Neuronal stem cell (in vitro differentiated cells): ENCODE measurements at regions not wholly inside any gene's neighbourhood (a gene's known extent, or its start where the extent isn't known, plus 50 kb on each side); places are given as distances from the start of the nearest gene placed in this dataset.

Source experiments
- DNase-seq: peaks from one replicate; pipeline ENCODE4 v3.0.0-alpha.2; 2013; ENCODE audit warnings: low spot score
- H2AFZ ChIP-seq: one replicate; pipeline ENCODE4 v1.6.1; 2013; ENCODE audit warnings: mild to moderate bottlenecking, low read length, inconsistent platforms
- H2AK5ac ChIP-seq: 2 replicates; pipeline ENCODE4 v1.6.1; 2013; ENCODE audit warnings: low read depth, mild to moderate bottlenecking, inconsistent platforms, low read length, moderate library complexity, mixed read lengths
- H2BK120ac ChIP-seq: 2 replicates; pipeline ENCODE4 v1.6.1; 2013; ENCODE audit warnings: low read depth, mild to moderate bottlenecking, inconsistent platforms, low read length, moderate library complexity, mixed read lengths
- H2BK12ac ChIP-seq: one replicate; pipeline ENCODE4 v1.6.1; 2013; ENCODE audit warnings: low read length, inconsistent platforms
- H2BK15ac ChIP-seq: 2 replicates; pipeline ENCODE4 v1.6.1; 2013; ENCODE audit warnings: mild to moderate bottlenecking, low read length, inconsistent platforms, mixed read lengths
- H2BK5ac ChIP-seq: one replicate; pipeline ENCODE4 v1.6.1; 2013; ENCODE audit warnings: inconsistent platforms, mild to moderate bottlenecking, low read length, moderate library complexity
- H3K14ac ChIP-seq: one replicate; pipeline ENCODE4 v1.6.1; 2013; ENCODE audit warnings: low read length, inconsistent platforms
- H3K18ac ChIP-seq: 2 replicates; pipeline ENCODE4 v1.6.1; 2013; ENCODE audit warnings: low read length, inconsistent platforms
- H3K23ac ChIP-seq: 2 replicates; pipeline ENCODE4 v1.6.1; 2013; ENCODE audit warnings: low read depth, mild to moderate bottlenecking, mixed read lengths, low read length, inconsistent platforms; ENCODE audit not compliant: poor library complexity
- H3K27ac ChIP-seq: replicated peaks from 3 replicates; pipeline ENCODE4 v1.5.1; 2013; ENCODE audit warnings: low read length, inconsistent platforms
- H3K27me3 ChIP-seq, 3 experiments: 2 replicates each; pipeline ENCODE4 v1.6.1; 2013; ENCODE audit warnings: low read length in 3 of 3, mild to moderate bottlenecking in 2 of 3, inconsistent platforms in 1 of 3, low read depth in 1 of 3, mixed read lengths in 1 of 3, moderate library complexity in 1 of 3; ENCODE audit not compliant: control insufficient read depth in 3 of 3, insufficient read depth in 3 of 3
- H3K36me3 ChIP-seq, 2 donors: replicated peaks in 1 of 2; 2 replicates each; pipeline ENCODE4 v1.6.1; 2013; ENCODE audit warnings: low read length in 2 of 2; ENCODE audit not compliant: control insufficient read depth in 2 of 2, insufficient read depth in 2 of 2
- H3K4ac ChIP-seq: 2 replicates; pipeline ENCODE4 v1.6.1; 2013; ENCODE audit warnings: inconsistent platforms, mild to moderate bottlenecking, low read length, moderate library complexity
- H3K4me1 ChIP-seq, 2 donors: 1 replicate in 1 of 2; 2 replicates in 1 of 2; pipeline ENCODE4 v1.6.1; 2013; ENCODE audit warnings: low read length in 2 of 2, low read depth in 1 of 2; ENCODE audit not compliant: control insufficient read depth in 2 of 2, insufficient read depth in 1 of 2
- H3K4me2 ChIP-seq: one replicate; pipeline ENCODE4 v1.6.1; 2013; ENCODE audit warnings: mild to moderate bottlenecking, low read length, inconsistent platforms; ENCODE audit not compliant: insufficient read depth, poor library complexity, severe bottlenecking
- H3K4me3 ChIP-seq, 2 donors: 2 replicates each; pipeline ENCODE4 v1.5.1; 2013; ENCODE audit warnings: low read length in 2 of 2, mild to moderate bottlenecking in 2 of 2, inconsistent platforms in 1 of 2, moderate library complexity in 1 of 2
- H3K79me1 ChIP-seq: one replicate; pipeline ENCODE4 v1.6.1; 2013; ENCODE audit warnings: low read depth, mild to moderate bottlenecking, inconsistent platforms, low read length, moderate library complexity
- H3K9ac ChIP-seq: one replicate; pipeline ENCODE4 v1.6.1; 2013; ENCODE audit warnings: mild to moderate bottlenecking, low read depth, low read length, inconsistent platforms; ENCODE audit not compliant: poor library complexity
- H3K9me3 ChIP-seq, 2 donors: replicated peaks in 1 of 2; 2 replicates each; pipeline versions ENCODE3 to v1.6.1; 2013; ENCODE audit warnings: low read length in 2 of 2, mild to moderate bottlenecking in 2 of 2, inconsistent platforms in 1 of 2, low read depth in 1 of 2, mixed read lengths in 1 of 2, moderate library complexity in 1 of 2; ENCODE audit not compliant: control insufficient read depth in 2 of 2, insufficient read depth in 1 of 2
- H4K8ac ChIP-seq: one replicate; pipeline ENCODE4 v1.6.1; 2013; ENCODE audit warnings: low read depth, mild to moderate bottlenecking, inconsistent platforms, low read length, moderate library complexity
- H4K91ac ChIP-seq: one replicate; pipeline ENCODE4 v1.6.1; 2013; ENCODE audit warnings: low read length, low read depth, mild to moderate bottlenecking, inconsistent platforms; ENCODE audit not compliant: poor library complexity
- WGBS, 2 donors: extraction: QIAGEN DNeasy Blood & Tissue Kit; methylation state at CpG; one replicate each; pipeline ENCODE4 v1.1.7; 2013; ENCODE audit warnings: missing lambda C conversion rate in 2 of 2, mixed read lengths in 1 of 2; ENCODE audit not compliant: insufficient read length in 2 of 2, insufficient replicate concordance in 1 of 2; ENCODE audit errors: extremely low coverage in 2 of 2; 5-methylcytosine and 5-hydroxymethylcytosine counted together

DNA sequence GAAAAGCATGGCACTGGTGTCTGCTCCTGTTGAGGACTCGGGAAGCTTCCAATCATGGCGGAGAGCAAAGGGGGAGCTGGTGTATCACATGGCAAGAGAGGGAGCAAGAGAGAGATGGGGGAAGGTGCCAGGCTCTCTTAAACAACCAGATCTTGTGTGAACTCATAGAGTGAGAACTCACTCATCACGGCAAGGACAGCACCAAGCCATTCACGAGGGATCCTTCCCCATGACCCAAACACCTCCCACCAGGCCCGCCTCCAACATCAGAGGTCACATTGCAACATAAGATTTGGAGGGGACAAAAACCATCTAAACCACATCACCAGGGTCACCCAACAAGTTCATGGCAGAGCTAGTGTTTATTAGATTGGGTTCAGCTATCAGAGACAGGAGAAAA is 218.7 kb upstream of the BCOR start:
- Histone ChIP-seq H3K18ac (no peak overlapping the region), H3K4me1 (no peaks in the 10 kb centered on the region), H2AFZ (no peak overlapping the region), H4K8ac (no peak overlapping the region), H3K23ac (no peak overlapping the region), H3K14ac (no peak overlapping the region), H3K4me2 (no peak overlapping the region), H2BK15ac (no peak overlapping the region), H2BK120ac (no peak overlapping the region), H3K27me3 (peaks cover 0 to 3% (median 0%) of the 10 kb centered on the region in 3 experiments), H3K9ac (no peak overlapping the region), H3K4ac (no peak overlapping the region), H3K4me3 (no peak overlapping the region), H4K91ac (no peak overlapping the region), H3K27ac (no peak overlapping the region), H2BK5ac (no peak overlapping the region), H3K79me1 (no peaks in the 10 kb centered on the region), H3K9me3 (peaks cover 0 to 2% of the 10 kb centered on the region in 2 donors), H3K36me3 (no peaks in the 10 kb centered on the region), H2AK5ac (no peak overlapping the region), H2BK12ac (no peak overlapping the region)
- no CpG with 5 or more reads among the region's 5 CpGs for WGBS, 2 donors
- DNase-seq: no peak

DNA sequence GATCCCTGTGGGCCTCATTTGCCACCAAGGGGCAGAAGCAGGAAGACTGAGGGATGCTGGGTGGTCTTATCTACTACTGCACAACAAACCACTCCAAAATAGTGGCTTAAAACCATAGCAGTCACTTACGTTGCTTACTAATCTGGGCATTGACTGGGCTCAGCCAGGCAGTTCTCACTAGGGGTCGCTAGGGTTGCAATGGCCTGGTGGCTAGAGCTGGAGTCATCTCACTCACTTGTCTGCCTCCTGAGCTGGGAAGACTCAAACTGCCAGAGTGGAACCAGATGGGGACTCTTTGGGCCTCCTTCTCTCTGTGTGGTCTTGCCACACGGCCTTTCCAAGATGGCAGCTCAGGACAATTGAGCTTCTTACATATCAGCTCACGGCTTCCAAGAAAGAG is 216.3 kb upstream of the BCOR start:
- Histone ChIP-seq H3K4me3 (no peak overlapping the region), H3K4me1 (no peaks in the 10 kb centered on the region), H3K27ac (no peak overlapping the region), H2BK12ac (no peak overlapping the region), H2AK5ac (no peak overlapping the region), H2AFZ (no peak overlapping the region), H4K91ac (no peak overlapping the region), H3K9ac (no peak overlapping the region), H3K79me1 (no peaks in the 10 kb centered on the region), H3K27me3 (peaks cover 0 to 3% (median 0%) of the 10 kb centered on the region in 3 experiments), H2BK120ac (no peak overlapping the region), H3K9me3 (peaks cover 0 to 2% of the 10 kb centered on the region in 2 donors), H3K4me2 (no peak overlapping the region), H3K4ac (no peak overlapping the region), H3K36me3 (no peaks in the 10 kb centered on the region), H3K14ac (no peak overlapping the region), H3K18ac (no peak overlapping the region), H3K23ac (no peak overlapping the region), H2BK15ac (no peak overlapping the region), H2BK5ac (no peak overlapping the region), H4K8ac (no peak overlapping the region)
- WGBS, 2 donors: no CpG with 5 or more reads among the region's 4 CpGs
- DNase-seq: no peak

DNA sequence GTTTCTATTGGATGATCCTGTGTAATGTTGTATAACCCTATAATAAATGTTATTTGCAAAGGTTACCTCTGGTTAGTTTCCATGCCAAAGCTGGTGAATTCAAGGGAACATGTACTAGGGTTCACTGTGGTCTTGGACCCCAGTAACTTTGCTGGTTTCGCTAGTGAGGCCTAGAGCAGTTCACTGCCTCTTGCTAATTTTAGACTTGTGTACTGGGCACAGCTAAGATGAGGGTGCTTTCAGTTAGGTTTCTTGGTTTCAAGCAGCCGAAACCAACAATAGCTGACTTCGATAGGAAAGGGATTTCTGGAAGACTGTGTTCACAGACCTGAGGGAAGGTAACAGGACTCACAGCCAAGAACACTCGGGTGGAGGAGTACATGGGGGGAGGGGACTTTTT is 215.5 kb upstream of the BCOR start:
- H4K91ac ChIP-seq: no peak overlapping the region
- H3K27me3 ChIP-seq: peaks cover 0 to 3% (median 0%) of the 10 kb centered on the region in 3 experiments
- no peak overlapping the region for H3K18ac ChIP-seq
- H3K9me3 ChIP-seq: peaks cover 0 to 2% of the 10 kb centered on the region in 2 donors
- H3K9ac ChIP-seq: no peak overlapping the region
- no peak for DNase-seq
- no peaks in the 10 kb centered on the region for H3K4me1 ChIP-seq
- H2BK12ac ChIP-seq: no peak overlapping the region
- no peak overlapping the region for H4K8ac ChIP-seq
- no peak overlapping the region for H3K27ac ChIP-seq
- H3K4me3 ChIP-seq: no peak overlapping the region
- no peak overlapping the region for H3K4me2 ChIP-seq
- H3K36me3 ChIP-seq: no peaks in the 10 kb centered on the region
- no peak overlapping the region for H3K14ac ChIP-seq
- no peak overlapping the region for H2AFZ ChIP-seq
- no peak overlapping the region for H2BK5ac ChIP-seq
- no peaks in the 10 kb centered on the region for H3K79me1 ChIP-seq
- no peak overlapping the region for H3K4ac ChIP-seq
- no peak overlapping the region for H2AK5ac ChIP-seq
- no CpG with 5 or more reads among the region's 4 CpGs for WGBS, 2 donors
- no peak overlapping the region for H3K23ac ChIP-seq
- no peak overlapping the region for H2BK15ac ChIP-seq
- H2BK120ac ChIP-seq: no peak overlapping the region

DNA sequence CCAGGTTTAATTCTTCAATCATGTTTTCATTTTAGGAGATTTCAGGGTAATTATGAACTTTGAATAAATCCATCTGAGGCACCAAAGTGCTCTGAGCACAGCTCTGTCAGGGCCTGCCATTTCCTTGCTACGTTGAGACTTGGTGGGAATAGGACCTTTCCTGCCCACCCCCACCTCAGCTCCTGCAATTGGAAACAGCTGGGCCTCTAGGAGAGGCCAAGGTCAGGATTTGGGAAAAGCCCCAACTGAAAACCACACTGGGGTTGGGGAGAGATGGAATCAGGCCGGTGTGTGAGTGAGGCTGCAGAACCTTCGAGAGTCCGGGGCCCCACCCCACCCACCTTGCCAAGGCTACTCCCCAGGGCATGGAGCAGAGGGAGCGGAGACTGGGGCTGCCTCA is 212.7 kb upstream of the BCOR start:
- Histone ChIP-seq H3K23ac (no peak overlapping the region), H3K4me2 (no peak overlapping the region), H3K36me3 (no peaks in the 10 kb centered on the region), H3K79me1 (no peaks in the 10 kb centered on the region), H3K18ac (no peak overlapping the region), H3K4ac (no peak overlapping the region), H3K27me3 (peaks cover 0 to 3% (median 0%) of the 10 kb centered on the region in 3 experiments), H2BK12ac (no peak overlapping the region), H4K8ac (no peak overlapping the region), H3K4me3 (no peak overlapping the region), H3K4me1 (no peaks in the 10 kb centered on the region), H3K9ac (no peak overlapping the region), H2BK5ac (no peak overlapping the region), H2AK5ac (no peak overlapping the region), H4K91ac (no peak overlapping the region), H2BK120ac (no peak overlapping the region), H3K27ac (no peak overlapping the region), H3K9me3 (no peaks in the 10 kb centered on the region), H2BK15ac (no peak overlapping the region), H2AFZ (no peak overlapping the region), H3K14ac (no peak overlapping the region)
- no CpG with 5 or more reads among the region's 5 CpGs for WGBS, 2 donors
- DNase-seq: no peak
